C4-2B (cell line): ENCODE measurements at regions not wholly inside any gene's neighbourhood (a gene's known extent, or its start where the extent isn't known, plus 50 kb on each side); places are given as distances from the start of the nearest gene placed in this dataset.

ENCODE experiments used
- H3K27ac ChIP-seq: fragments of 450-650 bp; 2 replicates; pipeline ENCODE4 v1.5.1; 2017
- ZFX ChIP-seq: fragments of 450-650 bp; IDR thresholded peaks from 2 replicates; pipeline ENCODE4 v1.6.1; 2017
- TF ChIP-seq, protein P1 (sequence below): fragments of 450-650 bp; conservative IDR thresholded peaks from 2 replicates; pipeline ENCODE4 v1.5.1; 2017; ENCODE audit warnings: mild to moderate bottlenecking

GRCh38 chr1:5599541-5599940, 392.7 kb downstream of the NPHP4 start:
- TF ChIP-seq, protein P1, sequence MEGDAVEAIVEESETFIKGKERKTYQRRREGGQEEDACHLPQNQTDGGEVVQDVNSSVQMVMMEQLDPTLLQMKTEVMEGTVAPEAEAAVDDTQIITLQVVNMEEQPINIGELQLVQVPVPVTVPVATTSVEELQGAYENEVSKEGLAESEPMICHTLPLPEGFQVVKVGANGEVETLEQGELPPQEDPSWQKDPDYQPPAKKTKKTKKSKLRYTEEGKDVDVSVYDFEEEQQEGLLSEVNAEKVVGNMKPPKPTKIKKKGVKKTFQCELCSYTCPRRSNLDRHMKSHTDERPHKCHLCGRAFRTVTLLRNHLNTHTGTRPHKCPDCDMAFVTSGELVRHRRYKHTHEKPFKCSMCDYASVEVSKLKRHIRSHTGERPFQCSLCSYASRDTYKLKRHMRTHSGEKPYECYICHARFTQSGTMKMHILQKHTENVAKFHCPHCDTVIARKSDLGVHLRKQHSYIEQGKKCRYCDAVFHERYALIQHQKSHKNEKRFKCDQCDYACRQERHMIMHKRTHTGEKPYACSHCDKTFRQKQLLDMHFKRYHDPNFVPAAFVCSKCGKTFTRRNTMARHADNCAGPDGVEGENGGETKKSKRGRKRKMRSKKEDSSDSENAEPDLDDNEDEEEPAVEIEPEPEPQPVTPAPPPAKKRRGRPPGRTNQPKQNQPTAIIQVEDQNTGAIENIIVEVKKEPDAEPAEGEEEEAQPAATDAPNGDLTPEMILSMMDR, result no peak
- no peak for TF ChIP-seq ZFX

DNA sequence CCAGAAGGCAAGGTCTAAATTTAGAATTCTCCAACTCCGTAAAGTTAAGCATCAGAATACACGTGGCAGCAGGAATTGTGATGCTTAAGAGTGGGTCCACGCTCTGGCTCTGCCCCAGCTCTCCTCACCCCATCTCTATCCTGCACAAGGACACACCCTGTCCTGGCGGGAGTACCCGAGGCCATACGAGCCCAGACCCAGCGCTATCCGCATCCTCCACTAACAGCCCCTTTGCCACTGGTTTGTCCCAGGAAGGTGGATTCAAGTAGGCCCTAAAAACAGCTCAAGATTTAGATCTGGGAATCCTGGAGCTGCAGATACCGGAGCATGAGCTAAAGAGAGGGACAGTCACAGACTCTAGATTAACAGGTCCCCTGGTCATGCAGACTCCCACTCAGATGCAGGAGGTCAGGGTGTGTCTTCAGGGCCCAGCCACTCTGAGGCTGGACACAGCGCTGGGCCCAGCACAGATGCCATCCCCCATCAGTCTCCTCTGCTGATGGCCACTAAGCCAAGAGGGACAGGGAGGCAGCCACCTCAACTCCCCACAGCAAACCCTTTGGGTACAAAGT, 393.3 kb downstream of the NPHP4 start:
- TF ChIP-seq, protein P1, result peak; percentile 30
- no peak for TF ChIP-seq ZFX
- H3K27ac ChIP-seq, result peak overlapping the region; percentile 56

More at GRCh38 chr1:5599541-5599940, 392.7 kb downstream of the NPHP4 start:
- no peak overlapping the region for H3K27ac ChIP-seq

DNA sequence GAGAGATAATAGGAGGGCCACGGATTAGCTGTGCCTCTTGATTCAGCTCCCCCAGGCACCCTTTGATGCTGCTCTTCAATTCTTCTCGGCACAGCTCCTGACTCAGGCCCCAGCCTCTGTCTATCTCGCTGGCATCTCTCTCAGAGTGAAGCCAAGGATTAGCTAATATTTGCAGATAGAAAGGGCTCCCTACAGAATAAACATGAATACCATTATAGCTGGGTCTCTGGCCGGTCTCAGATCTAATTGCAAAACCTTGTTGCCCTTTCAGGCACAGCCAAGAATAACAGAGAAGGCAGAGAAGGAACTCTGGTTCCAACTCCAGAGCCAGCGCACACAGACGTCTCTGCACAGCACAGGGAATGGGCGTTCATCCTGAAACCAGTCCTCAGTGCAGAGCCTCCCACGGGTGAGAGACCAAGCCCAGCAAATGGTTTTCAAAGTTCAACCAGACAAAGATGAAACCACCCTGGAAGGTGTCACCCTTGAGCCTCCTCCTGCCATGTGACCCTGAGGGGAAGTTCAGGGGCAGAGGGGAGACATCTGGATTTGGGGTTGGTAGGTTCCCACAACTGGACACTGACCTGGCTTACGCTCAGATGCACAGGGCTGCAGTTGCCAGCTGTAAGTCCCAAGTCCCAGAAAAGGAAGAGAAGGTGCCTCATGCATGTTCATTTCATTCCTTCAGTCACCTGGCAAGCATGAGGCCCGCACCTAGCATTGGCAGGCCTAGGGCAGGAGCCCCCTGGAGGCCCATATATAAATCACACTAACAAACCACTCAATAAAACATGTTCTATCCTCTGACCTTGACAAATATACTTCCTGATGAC, 394.0 kb downstream of the NPHP4 start:
- TF ChIP-seq ZFX, result no peak
- TF ChIP-seq, protein P1, result peak; percentile 60
- peak overlapping the region; percentile 56 for H3K27ac ChIP-seq

- TF ChIP-seq, protein P1, result no peak
- TF ChIP-seq ZFX, result no peak
- peak overlapping the region; percentile 56 for H3K27ac ChIP-seq
These were observed 394.9 kb downstream of the NPHP4 start for GRCh38 chr1:5597171-5597850.

DNA sequence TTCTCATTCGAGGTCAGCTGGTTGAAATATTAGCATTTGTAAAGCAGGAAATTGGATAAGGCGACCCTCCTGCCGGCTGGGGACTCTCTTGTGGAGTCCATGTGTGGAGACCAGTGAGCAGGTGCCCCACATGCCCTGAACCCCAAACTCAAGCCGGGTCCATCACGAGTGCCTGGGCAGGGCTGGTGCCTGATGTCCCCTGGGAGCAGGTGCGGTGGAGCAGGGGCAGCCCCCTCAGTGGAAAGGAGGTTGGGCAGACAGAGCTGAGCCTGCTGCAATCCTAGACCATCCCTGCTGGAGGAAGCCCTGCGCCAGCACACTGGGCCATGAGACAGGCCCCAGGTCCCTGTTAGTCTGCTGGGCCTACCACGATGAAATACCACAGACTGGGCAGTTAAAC, 395.6 kb downstream of the NPHP4 start:
- H3K27ac ChIP-seq, result no peak overlapping the region
- TF ChIP-seq, protein P1, result no peak
- no peak for TF ChIP-seq ZFX

- TF ChIP-seq ZFX, result no peak
- TF ChIP-seq, protein P1, result no peak
- no peak overlapping the region for H3K27ac ChIP-seq
These were observed 396.6 kb downstream of the NPHP4 start for GRCh38 chr1:5595531-5596170.
